NCI-H82 treated with DMSO at 0.1 percent for 48 hours (cell line): ENCODE measurements at regions not wholly inside any gene's neighbourhood (a gene's known extent, or its start where the extent isn't known, plus 50 kb on each side); places are given as distances from the start of the nearest gene placed in this dataset.
"Not testable (repeated sequence)": the region's sequence is repeated elsewhere in the genome, so short reads cannot be mapped to it uniquely, and the experiment has no call there.

ENCODE experiments used
- DNase-seq: peaks from one replicate; lab custom pipeline; 2025; ENCODE audit not compliant: unreplicated experiment; lab: John Stamatoyannopoulos, UW

DNA sequence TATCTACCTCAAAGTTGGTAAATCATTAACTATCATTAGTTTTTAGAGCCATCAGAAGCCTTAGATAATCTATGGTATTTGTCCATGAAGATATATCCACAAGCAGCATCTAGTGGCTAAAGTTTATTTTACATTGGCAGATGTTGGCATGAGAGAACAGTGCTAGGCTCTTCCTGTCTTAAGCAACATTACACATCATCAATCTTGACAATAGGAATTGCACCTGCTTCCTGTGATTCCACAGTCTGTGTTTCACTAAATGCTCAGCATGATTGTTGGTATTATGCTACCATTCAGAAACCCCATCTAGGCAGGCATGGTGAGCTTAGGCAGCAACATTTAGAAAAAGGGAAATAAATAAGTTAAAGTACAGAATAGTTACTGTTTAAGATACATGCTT lies 246.6 kb downstream of the SLCO4C1 start:
- peak; percentile 49 for DNase-seq

DNA sequence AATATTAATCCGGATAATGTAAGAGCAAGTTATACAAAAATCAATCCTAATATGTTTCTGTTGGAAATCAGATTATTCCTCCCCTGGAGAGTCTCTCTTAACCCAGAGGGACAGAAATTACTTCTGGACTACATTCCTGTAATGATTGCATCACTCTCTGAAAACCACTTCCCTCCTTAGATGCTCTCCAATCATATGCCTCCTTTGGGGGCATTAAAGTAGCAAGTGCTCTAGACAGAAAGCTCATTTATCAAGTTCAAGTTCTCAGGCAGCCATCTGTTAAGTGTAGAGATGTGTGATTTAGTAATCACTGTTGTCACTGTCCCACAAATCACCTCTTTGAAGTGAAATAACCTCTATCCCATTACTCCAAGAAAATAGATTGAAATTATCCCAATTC lies 247.1 kb downstream of the SLCO4C1 start:
- peak; percentile 90 for DNase-seq

DNA sequence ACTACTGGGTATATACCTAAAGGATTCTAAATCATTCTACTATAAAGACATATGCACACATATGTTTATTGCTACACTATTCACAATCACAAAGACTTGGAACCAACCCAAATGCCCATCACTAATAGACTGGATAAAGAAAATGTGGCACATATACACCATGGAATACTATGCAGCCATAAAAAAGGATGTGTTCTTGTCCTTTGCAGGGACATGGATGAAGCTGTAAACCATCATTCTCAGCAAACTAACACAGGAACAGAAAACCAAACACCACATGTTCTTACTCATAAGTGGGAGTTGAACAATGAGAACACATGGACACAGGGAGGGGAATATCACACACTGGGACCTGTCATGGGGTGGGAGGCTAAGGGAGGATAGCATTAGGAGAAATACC lies 249.0 kb downstream of the SLCO4C1 start:
- not testable (repeated sequence) for DNase-seq

DNA sequence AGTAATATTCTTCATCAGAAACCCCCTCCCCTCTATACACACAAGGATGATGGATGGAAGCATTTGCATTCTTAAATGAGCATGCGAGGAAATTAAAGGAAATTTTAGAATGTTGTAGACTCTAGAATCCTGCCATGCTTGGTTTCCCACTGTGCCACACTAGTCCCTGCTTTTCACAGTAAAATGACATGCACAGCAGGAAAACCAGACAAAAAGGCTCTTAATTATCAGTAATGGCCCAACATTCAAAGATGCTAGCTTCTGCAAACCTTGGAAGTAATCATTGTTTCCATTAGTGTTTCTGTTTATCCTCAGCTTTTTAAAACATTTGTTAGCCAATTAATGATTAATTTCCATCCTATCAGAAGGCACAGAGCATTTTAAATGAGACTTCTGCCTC lies 255.8 kb downstream of the SLCO4C1 start:
- no peak for DNase-seq

DNA sequence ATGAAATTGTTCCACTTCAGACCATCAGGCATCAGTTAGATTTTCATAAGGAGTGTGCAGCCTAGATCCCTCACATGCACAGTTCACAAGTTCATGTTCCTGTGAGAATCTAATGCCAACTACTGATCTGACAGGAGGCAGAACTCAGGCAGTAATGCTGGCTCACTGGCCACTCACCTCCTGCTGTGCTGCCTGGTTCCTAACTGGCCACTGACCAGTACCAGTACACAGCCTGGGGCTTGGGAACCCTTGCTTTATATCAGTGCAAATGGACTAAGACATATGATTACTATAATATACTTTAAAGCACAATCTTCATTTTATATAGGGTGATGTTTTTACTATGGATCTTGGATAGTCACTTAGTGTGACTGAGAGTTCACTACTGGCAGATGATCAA lies 259.2 kb downstream of the SLCO4C1 start:
- DNase-seq = no peak

DNA sequence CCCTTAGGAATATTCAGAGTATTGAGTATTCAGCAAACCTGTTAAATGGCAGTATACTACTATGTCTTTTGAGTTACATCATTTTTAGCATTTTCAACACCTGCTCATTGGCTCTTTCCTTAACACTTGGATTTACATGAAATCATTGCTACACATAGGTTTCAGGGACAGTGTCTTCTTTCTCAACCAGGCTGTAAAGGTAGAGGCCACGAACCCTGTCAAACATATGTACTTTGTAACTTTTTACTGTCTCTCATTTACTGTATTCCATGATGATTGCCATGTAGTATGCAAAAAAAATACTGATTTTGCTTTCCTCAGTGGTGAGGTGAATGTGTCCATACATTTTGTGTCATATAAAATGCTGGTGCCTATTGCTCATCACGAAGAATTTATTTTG lies 264.4 kb downstream of the SLCO4C1 start:
- no peak for DNase-seq

DNA sequence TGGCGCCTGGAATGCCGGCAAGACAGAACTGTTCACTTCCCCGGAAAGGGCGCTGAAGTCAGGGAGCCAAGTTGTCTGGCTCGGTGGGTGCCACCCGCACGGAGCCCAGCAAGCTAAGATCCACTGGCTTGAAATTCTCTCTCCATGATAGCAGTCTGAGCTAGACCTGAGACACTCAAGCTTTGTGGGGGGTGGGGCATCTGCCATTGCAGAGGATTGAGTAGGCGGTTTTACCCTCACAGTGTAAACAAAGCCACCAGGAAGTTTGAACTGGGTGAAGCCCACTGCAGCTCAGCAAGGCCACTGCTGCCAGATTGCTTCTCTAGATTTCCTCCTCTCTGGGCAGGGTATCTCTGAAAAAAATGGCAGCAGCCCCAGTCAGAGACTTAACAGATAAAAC lies 277.4 kb downstream of the SLCO4C1 start:
- DNase-seq = no peak

DNA sequence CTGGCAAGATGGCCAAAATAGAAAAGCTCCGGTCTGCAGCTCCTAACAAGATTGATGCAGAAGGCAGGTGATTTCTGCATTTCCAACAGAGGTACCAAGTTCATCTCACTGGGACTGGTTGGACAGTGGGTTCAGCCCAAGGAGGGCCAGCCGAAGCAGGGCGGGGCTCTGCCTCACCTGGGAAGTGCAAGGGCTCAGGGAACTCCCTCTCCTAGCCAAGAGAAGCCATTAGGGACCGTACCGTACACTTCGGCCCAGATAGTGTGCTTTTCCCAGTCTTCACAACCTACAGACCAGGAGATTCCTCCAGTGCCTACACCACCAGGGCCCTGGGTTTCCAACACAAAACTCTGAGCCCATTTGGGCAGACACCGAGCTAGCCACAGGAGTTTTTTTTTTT lies 277.8 kb downstream of the SLCO4C1 start:
- DNase-seq = no peak

DNA sequence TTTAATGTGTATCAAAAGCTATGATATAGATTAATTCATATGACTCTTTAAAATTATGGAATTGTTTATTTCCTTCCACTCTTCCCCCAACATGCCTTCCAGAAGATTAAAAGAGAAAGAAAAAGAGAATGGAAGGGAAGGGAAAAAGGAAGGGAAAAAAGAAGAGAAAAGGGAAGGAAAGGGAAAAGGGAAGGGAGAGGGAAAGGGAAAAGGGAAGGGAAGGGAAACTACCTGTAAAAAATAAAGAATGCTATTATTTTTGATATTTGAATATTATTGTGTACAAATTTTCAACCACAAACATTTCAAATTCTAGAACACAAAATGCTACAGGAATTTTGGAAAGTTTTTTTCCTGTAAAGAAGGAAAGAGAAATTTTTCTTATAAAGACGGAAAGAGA lies 281.7 kb downstream of the SLCO4C1 start:
- no peak for DNase-seq

DNA sequence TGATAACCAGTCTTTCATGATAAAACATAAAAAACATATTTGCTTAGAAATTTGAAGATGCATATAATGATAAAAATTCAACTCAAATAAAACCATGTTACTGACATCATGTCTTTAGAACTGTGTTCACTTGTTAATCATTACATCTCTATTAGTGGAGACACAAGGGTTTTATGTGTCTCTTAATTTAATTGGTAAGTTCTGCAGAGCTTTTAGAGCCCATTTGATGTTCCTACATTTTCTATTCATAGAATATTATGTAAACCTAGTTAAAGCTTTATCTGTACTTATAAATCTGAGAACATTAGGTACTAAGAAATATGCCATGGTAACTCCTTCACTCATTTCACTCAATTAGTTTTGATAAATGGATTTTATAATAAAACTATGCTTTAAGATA lies 285.4 kb downstream of the SLCO4C1 start:
- no peak for DNase-seq

DNA sequence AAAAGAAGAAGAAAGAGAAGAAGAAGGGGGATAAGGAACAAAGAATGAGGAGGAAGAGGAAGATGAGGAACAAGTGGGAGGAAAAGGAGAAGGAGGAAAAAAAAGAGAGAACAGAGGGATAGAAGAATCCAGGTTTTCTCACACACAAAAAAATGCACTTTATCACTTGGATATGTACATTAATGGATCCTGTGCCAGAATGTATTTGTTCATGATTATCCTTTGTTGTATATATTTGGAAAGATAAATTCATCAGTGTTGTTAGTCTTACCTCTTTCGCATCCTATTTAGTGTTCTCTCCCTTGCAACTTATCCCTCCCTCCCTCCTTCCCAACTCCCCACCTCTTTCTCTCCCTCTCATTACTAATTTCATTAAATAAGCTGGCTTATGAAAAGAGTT lies 298.8 kb downstream of the SLCO4C1 start:
- no peak for DNase-seq

DNA sequence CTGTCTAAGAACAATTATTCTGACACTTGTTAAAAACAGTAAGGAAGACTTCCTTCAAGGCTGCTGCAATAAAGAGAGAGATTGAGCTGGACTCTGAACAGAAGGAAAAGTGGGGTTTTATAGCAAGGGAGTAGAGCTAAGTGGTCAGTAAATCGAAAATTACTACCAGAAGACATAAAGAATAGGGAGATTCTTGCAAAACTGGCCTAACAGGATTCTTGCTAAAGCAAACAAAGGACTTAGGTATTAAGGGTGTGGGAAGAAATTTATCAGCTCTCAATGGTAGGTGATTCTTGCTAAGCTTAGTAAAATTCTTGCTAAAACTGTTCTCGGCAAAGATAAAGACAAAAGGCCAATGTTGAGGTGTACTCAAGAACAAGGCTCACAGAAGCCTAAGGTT lies 300.5 kb downstream of the SLCO4C1 start:
- no peak for DNase-seq

DNA sequence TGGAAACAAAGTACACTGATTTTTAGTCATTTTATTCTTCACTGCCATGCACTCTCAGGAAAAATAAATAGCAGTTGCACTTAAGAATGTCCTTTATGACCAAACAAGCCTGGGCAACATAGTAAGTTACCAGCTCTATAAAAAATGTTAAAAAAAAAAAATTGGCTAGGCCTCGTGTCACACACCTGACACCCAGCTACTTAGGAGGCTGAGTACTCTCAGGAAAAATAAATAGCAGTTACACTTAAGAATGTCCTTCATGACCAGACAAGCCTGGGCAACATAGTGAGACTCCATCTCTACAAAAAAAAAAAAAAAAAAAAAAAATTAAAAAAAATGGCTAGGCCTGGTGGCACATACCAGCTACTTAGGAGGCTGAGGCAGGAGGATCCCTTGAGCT lies 304.6 kb downstream of the SLCO4C1 start:
- no peak for DNase-seq

DNA sequence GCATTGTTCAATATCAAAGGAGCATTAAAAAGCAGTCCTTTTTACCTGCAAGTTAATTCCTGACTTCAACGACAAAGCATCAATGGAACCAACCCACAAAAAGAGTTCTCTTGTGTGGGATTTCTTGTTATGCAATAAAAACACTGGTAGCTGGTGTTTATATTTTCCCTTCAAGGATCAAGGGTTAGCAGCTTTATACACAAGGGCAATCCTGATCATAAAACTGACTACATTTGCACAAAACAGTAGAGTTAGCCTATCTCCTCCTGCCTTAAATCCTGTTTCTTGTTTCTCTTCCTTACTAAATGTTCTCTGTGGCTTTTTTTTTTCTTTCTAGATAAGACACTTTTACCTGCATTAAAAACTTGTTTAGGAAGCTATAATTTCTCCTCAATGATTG lies 306.4 kb downstream of the SLCO4C1 start:
- no peak for DNase-seq

DNA sequence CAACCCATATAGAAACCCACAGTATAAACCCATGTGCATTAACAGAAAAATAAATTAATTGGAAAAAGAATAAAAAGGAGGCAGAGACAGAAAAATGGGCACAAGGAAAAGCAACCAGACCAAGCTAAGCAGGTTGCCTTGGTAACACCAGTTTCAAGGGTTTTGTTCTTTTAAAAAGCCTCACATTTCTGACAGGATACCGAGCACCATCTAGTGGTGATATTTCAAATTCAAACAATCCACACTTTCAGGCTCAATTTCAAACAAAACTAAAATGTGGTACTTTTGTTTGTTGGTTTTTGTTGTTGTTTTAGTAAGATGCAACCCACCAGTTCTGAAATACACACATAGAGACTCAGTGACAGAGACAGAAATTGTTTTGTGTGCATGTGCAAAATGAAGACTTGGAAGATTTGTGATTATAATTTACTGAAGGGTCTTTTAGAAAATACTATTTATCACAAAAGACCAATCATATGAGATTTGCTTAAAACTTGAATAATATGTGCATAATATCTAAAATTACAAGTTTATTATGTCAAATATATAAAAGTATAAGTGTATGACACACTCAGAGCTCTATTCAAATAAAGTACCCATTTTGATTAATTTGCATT lies 318.2 kb downstream of the SLCO4C1 start:
- DNase-seq = peak; percentile 4

DNA sequence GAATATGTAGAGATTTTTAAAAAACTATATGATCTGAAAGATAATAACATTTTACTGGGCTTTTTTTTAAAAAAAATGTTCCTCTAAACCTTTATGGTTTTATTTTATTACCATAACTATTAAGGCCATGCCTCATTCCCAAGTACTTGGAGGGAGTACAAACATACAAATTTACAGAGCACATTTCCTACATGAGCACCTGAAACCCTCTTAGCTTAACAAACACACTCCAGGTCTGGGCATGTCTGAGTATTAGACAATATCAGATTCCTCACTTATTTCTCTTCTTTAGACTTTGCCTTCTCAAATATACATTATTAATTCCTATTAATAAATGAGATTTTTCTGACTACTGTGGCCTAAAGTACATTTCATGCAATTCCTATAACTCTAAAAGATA lies 319.2 kb downstream of the SLCO4C1 start:
- DNase-seq = no peak

DNA sequence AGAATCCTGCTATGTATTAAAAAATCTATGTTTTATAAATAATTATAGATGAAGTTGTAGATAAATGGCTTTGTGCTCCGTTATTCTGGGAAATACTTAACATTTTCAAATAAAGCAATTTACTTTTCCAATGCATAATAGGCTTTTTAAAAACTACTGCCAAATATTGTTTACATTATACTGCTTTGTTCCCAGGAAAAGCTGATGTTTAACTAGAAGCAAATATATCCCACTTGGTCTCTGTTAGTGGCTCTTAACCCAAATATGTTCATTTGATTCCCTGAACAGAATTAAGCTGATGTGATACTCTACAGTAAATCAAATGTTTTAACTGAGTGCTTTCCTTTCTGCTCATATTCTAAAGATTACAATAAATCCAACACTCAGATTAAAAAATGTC lies 326.3 kb downstream of the SLCO4C1 start:
- no peak for DNase-seq

DNA sequence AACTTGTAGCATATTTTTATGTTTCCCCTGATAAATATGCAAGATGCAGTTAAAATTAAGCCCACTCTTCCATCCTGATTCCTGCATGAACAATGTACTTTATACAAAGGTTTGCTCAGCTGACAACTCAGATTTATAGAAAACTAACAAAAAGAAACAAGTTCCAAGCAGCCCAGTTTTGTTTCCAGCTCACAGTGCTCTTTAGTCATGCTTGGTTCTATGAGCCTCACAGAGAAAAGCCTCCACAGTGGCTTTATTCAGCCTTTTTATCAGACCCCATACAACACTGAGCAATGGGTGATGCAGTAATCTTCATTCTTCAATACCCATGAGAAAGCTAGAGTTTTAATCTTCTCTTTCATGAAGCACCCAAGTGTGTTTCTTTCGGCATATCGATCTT lies 329.6 kb downstream of the SLCO4C1 start:
- no peak for DNase-seq

DNA sequence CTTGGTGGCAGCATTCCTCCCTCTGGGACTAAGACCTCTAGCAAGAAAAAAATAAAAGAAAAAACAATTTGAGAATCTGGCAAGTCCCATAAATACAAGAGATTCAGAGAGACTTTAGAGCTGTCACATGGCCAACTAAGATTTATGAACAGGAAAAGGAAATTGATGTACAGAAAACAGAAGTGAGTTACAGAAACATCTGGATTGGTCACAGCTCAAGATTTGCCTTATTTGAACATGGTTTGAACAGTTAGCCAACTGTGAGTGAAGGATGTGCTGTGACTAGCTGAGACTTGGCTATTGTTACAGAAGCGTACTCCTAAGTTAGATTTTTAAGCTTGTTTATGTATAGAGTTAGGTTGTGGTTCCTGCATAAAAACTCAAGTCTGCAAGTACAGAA lies 340.2 kb downstream of the SLCO4C1 start:
- DNase-seq = no peak

DNA sequence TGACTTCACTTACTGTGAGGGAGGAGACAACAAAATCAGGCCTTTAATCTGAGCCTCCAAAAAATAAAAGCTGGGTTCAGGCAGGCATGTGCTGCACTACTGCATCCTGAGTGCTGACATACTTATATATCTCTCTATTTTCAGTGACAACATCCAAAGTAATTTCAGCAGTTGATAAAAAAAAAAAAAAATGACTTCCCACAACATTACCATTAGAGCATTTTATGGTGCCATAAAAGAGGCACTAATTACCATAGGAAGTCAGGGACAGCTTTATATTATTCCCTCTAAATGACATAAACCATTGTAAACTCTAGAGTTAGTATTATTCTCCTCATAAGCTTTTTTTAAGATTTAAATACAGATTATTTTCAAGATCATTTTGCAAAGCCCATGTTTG lies 346.1 kb downstream of the SLCO4C1 start:
- DNase-seq = no peak

DNA sequence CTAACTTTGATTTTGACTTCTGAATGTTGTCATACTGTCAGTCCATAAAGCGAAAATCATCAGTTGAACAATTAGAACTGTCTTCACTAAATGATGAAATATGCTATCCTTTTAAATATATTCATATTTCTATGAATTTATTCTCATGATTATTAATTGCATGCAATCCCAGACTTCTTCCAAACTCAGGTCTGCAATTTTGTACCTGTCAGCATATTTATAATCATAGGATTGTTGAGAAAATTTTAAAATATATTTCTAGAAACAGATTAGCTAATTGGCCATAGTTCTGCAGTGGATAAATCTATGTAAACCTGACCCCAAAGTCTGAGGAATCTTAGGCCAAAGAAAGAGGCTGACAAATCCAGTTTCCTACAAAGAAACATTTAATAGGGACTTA lies 347.5 kb downstream of the SLCO4C1 start:
- no peak for DNase-seq

DNA sequence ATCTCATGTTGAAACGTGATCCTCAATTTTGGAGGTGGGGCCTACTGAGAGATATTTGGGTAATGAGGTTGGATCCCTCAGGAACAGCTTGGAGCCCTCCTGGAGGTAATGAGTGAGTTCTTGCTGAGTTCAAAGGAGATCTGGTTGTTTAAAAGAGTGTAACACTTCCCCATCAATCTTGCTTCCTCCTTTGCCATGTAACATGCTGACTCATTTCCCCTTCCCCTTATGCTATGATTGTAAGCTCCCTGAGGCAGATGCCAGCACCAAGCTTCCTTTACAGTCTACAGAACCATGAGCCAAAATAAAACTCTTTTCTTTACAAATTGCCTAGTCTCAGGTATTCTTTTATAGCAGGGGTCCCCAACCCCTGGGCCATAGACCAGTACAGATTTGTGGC lies 352.3 kb downstream of the SLCO4C1 start:
- DNase-seq = no peak

DNA sequence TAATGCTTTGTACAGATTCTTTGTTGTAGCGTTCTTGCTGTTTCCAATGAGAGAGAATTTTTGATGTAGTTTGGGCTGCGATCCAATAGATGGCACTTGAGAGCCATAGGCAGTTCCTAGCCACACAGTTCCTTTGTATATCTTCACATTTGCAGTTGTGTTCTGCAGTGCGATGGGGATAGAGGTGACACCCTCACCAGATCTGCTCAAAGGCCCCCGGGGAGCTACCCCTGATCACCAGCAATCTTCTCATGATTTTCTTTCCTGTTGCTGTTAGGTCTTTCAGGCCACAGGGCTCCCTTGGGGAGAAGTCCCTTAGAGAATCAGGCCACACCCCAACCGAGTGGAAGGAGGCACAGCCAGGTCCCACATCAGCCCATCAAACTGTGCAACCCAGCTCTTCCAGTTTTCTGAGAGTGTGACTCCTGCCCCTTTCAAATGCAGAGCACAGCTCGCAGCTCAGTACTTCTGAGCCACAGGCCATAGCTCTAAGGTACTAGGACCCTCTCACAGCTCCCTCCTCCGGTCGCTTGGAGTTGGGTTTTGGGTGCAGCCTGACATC lies 353.7 kb downstream of the SLCO4C1 start:
- DNase-seq = no peak
